Fibroblast of lung (primary cell): ENCODE measurements at regions not wholly inside any gene's neighbourhood (a gene's known extent, or its start where the extent isn't known, plus 50 kb on each side); places are given as distances from the start of the nearest gene placed in this dataset.

ENCODE experiments used
- EZH2 ChIP-seq: IDR thresholded peaks from 2 replicates; pipeline ENCODE4 v1.5.1; 2012; ENCODE audit warnings: low read length, control low read depth, mild to moderate bottlenecking; ENCODE audit errors: missing control alignments
- TF ChIP-seq, protein P1 (sequence below), 2 donors: IDR thresholded peaks in 1 of 2; conservative IDR thresholded peaks in 1 of 2; 1 replicate in 1 of 2; 2 replicates in 1 of 2; pipeline ENCODE4 v1.5.1; 2011 to 2012; ENCODE audit warnings: low read length in 2 of 2, control low read depth in 1 of 2, inconsistent platforms in 1 of 2, low read depth in 1 of 2, mild to moderate bottlenecking in 1 of 2

DNA sequence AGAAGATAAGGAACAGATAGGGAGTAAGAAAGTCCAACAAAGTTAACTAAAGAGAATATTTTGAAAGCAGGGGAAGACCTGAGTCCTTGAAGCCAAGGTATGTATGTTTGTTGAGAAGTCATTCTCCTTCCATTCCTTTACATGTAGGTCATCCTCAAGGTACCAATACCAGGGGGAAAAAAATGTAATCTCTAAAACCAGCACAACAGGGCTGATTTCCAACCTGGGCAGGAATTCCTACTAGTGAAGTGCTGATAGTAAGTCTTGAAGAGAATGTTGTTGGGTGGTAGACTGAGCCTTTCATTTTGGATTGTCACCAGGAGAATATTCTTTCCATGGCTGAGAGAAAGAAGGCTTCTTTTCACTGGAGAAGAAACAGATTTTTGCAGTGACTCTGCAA, 117.1 kb upstream of the ZNF462 start:
- TF ChIP-seq, protein P1, sequence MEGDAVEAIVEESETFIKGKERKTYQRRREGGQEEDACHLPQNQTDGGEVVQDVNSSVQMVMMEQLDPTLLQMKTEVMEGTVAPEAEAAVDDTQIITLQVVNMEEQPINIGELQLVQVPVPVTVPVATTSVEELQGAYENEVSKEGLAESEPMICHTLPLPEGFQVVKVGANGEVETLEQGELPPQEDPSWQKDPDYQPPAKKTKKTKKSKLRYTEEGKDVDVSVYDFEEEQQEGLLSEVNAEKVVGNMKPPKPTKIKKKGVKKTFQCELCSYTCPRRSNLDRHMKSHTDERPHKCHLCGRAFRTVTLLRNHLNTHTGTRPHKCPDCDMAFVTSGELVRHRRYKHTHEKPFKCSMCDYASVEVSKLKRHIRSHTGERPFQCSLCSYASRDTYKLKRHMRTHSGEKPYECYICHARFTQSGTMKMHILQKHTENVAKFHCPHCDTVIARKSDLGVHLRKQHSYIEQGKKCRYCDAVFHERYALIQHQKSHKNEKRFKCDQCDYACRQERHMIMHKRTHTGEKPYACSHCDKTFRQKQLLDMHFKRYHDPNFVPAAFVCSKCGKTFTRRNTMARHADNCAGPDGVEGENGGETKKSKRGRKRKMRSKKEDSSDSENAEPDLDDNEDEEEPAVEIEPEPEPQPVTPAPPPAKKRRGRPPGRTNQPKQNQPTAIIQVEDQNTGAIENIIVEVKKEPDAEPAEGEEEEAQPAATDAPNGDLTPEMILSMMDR (conservative IDR thresholded peaks at IDR 0.05 in 1 of 2, IDR thresholded peaks at IDR 0.05 in 1 of 2; ENCODE audit: low read depth in 1 of 2, low read length in 2 of 2), result no peak
- TF ChIP-seq EZH2, result no peak
